ENCODE measurements at regions not wholly inside any gene's neighbourhood (a gene's known extent, or its start where the extent isn't known, plus 50 kb on each side); places are given as distances from the start of the nearest gene placed in this dataset.

DNA sequence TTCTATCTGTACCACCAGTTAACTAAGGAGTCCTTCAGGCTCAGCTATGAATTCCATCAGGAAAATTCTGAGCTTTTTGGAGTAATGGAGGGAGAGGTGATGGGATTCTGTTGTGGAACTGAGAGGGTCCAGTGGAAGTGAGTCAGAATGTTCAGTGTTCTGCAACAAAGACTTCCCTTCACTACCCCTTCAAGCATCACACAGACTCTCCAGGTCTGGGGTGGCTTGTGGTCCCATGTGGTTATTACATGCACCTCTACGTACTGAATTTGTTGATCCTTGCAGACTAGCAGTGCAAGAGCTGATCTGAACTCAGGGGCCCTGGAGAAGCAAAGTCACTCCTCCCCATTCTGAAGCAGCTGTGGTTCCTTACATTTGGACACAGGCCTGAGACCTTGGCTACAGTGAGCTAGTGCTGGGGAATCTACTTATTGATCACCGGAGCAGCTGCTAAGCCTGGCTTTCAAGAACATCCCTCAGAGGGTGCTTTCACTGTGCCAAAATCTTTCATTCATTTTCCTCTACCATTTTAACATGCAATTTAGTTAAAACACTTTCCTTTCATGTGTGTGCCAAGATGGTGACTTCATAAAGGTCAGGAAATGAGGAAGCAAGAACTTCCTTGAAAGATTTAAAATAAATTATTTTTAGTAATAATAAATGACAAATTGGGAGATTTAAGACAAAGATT lies 75.0 kb upstream of the TNC start:
- peaks cover 21% of the 10 kb centered on the region for H3K4me1 ChIP-seq (ENCODE audit: low read depth, poor library complexity, severe bottlenecking)
- H3K27ac ChIP-seq: no peak overlapping the region
- no peaks in the 10 kb centered on the region for H4K20me1 ChIP-seq (ENCODE audit: insufficient read depth)
- H3K9ac ChIP-seq: no peak overlapping the region
- H3K4me2 ChIP-seq: no peak overlapping the region
- TF ChIP-seq CTCF (conservative IDR thresholded peaks at IDR 0.05; ENCODE audit: low read depth, low read length): no peak
- no peaks in the 10 kb centered on the region for H3K79me2 ChIP-seq (ENCODE audit: insufficient read depth, low read depth)
- no peak overlapping the region for H3K4me3 ChIP-seq (IDR thresholded peaks at IDR 0.05; ENCODE audit: insufficient read depth, low read depth, low read length)
- H2AFZ ChIP-seq (ENCODE audit: low read depth): no peak overlapping the region
- H3K27me3 ChIP-seq (ENCODE audit: insufficient read depth, low read depth): no peaks in the 10 kb centered on the region
- no peaks in the 10 kb centered on the region for H3K36me3 ChIP-seq (ENCODE audit: insufficient read depth)

DNA sequence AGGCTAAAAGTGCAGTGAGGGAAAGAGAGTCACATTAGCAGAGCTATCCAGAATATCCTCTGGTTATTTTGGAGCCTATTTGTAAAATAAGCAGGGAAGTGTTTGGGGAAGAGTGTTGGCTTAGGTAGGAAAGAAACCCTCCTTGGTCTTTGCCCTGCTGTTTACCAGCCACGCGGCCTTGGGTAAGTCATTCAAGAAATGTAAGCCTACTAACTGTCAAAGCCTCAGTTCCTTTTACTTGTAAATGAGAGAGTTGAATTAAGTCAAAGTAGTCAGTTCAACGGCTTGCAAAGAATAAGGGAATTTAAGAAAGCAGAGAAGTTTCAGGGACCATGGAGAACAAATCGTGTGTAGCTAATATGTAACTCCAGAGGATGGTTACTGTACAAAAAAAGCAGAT lies 75.8 kb upstream of the TNC start:
- no peaks in the 10 kb centered on the region for H3K36me3 ChIP-seq (ENCODE audit: insufficient read depth)
- no peaks in the 10 kb centered on the region for H3K79me2 ChIP-seq (ENCODE audit: insufficient read depth, low read depth)
- no peak overlapping the region for H3K4me2 ChIP-seq
- H3K4me3 ChIP-seq (IDR thresholded peaks at IDR 0.05; ENCODE audit: insufficient read depth, low read depth, low read length): no peak overlapping the region
- no peaks in the 10 kb centered on the region for H4K20me1 ChIP-seq (ENCODE audit: insufficient read depth)
- H3K4me1 ChIP-seq (ENCODE audit: low read depth, poor library complexity, severe bottlenecking): peaks cover 21% of the 10 kb centered on the region
- no peak overlapping the region for H3K9ac ChIP-seq
- H3K27ac ChIP-seq: no peak overlapping the region
- no peaks in the 10 kb centered on the region for H3K27me3 ChIP-seq (ENCODE audit: insufficient read depth, low read depth)
- no peak overlapping the region for H2AFZ ChIP-seq (ENCODE audit: low read depth)
- TF ChIP-seq CTCF (conservative IDR thresholded peaks at IDR 0.05; ENCODE audit: low read depth, low read length): no peak

DNA sequence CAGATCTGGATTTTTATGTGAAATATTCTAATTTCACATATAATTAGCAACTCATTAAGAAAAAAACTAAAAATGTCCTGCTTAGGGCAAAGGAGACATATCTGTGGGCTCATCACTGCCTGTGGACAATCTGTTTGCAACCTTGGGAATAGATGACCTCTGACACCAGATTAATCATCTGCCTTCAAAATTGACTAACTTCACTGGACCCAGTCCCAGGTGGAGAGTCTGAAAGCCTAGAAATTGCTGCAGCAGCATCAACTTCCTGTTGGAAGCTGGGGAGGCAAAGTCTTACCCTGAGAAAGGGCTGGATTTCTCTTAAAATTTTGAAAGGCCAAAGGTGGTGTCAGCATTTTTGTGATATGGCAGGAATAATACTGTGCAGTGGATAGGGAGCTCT lies 76.3 kb upstream of the TNC start:
- Histone ChIP-seq H3K27me3 (ENCODE audit: insufficient read depth, low read depth) (no peaks in the 10 kb centered on the region), H3K4me2 (no peak overlapping the region), H4K20me1 (ENCODE audit: insufficient read depth) (no peaks in the 10 kb centered on the region), H3K27ac (no peak overlapping the region), H3K36me3 (ENCODE audit: insufficient read depth) (no peaks in the 10 kb centered on the region), H3K4me1 (ENCODE audit: low read depth, poor library complexity, severe bottlenecking) (peaks cover 21% of the 10 kb centered on the region), H3K79me2 (ENCODE audit: insufficient read depth, low read depth) (no peaks in the 10 kb centered on the region), H3K9ac (no peak overlapping the region), H3K4me3 (IDR thresholded peaks at IDR 0.05; ENCODE audit: insufficient read depth, low read depth, low read length) (no peak overlapping the region), H2AFZ (ENCODE audit: low read depth) (no peak overlapping the region)
- TF ChIP-seq CTCF (conservative IDR thresholded peaks at IDR 0.05; ENCODE audit: low read depth, low read length): no peak

- Histone ChIP-seq H3K9ac (no peak overlapping the region), H4K20me1 (ENCODE audit: insufficient read depth) (no peaks in the 10 kb centered on the region), H3K27ac (no peak overlapping the region), H3K4me3 (IDR thresholded peaks at IDR 0.05; ENCODE audit: insufficient read depth, low read depth, low read length) (no peak overlapping the region), H3K79me2 (ENCODE audit: insufficient read depth, low read depth) (no peaks in the 10 kb centered on the region), H3K36me3 (ENCODE audit: insufficient read depth) (no peaks in the 10 kb centered on the region), H3K4me1 (ENCODE audit: low read depth, poor library complexity, severe bottlenecking) (peaks cover 14% of the 10 kb centered on the region), H3K27me3 (ENCODE audit: insufficient read depth, low read depth) (no peaks in the 10 kb centered on the region), H3K4me2 (no peak overlapping the region), H2AFZ (ENCODE audit: low read depth) (no peak overlapping the region)
- no peak for TF ChIP-seq CTCF (conservative IDR thresholded peaks at IDR 0.05; ENCODE audit: low read depth, low read length)
These were observed 78.0 kb upstream of the TNC start for GRCh38 chr9:115195912-115196311.
